ENCODE measurements at regions not wholly inside any gene's neighbourhood (a gene's known extent, or its start where the extent isn't known, plus 50 kb on each side); places are given as distances from the start of the nearest gene placed in this dataset.

DNA sequence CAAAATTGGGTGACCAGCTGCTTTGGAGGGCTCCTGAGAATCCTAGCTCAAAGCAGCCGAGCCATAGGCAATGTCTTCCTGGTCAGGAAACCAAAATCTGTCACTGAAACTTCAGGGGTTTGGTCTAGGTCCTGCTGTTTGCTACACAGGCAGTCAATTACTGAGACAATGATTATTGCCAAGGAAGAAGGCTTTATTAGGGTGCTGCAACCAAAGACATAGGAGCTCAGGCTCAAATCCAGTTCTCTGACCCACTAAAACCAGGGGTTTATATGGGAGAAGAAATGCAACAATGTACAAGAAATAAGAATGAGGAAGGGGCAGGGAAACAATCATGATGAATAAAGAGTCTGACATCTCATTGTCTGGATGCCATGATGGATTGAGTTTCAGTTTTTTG is 410.3 kb upstream of the ZWINT start:
- TF ChIP-seq, protein P1, sequence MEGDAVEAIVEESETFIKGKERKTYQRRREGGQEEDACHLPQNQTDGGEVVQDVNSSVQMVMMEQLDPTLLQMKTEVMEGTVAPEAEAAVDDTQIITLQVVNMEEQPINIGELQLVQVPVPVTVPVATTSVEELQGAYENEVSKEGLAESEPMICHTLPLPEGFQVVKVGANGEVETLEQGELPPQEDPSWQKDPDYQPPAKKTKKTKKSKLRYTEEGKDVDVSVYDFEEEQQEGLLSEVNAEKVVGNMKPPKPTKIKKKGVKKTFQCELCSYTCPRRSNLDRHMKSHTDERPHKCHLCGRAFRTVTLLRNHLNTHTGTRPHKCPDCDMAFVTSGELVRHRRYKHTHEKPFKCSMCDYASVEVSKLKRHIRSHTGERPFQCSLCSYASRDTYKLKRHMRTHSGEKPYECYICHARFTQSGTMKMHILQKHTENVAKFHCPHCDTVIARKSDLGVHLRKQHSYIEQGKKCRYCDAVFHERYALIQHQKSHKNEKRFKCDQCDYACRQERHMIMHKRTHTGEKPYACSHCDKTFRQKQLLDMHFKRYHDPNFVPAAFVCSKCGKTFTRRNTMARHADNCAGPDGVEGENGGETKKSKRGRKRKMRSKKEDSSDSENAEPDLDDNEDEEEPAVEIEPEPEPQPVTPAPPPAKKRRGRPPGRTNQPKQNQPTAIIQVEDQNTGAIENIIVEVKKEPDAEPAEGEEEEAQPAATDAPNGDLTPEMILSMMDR (conservative IDR thresholded peaks at IDR 0.05), result no peak
- TF ChIP-seq ZFX (IDR thresholded peaks at IDR 0.05), result no peak
